ENCODE measurements at regions not wholly inside any gene's neighbourhood (a gene's known extent, or its start where the extent isn't known, plus 50 kb on each side); places are given as distances from the start of the nearest gene placed in this dataset.

DNA sequence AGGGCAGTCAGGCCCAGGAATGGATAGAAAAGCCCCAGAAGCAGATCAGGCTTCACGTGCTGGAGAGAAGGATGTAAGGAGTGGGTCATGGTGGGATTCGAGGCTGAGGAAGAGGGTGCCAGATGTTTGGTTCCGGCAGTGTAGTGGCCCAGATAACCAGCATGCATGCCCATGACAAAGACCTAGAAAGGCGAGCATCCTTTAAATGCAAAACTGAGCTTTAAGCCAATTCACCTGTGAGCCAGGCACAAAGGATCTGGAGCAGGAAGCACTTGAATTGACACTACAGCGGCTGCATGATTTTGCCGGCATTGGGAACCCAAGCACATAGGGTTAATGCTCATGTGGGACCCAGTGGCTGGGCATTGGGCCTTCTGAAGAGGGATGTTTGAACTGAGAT is 185.5 kb downstream of the TRIM29 start:
- Histone ChIP-seq H4K20me1 (ENCODE audit: insufficient read depth, low read length) (no peaks in the 10 kb centered on the region), H2AFZ (ENCODE audit: low read length) (no peak overlapping the region), H3K36me3 (ENCODE audit: insufficient read depth, low read length) (no peaks in the 10 kb centered on the region), H3K4me1 (ENCODE audit: insufficient read depth, low read length, severe bottlenecking) (no peaks in the 10 kb centered on the region), H3K79me2 (ENCODE audit: insufficient read depth, low read length) (no peaks in the 10 kb centered on the region), H3K9me2 (ENCODE audit: low read depth, low read length) (no peaks in the 10 kb centered on the region), H3K4me2 (ENCODE audit: low read length) (no peak overlapping the region), H3K9ac (ENCODE audit: low read length) (no peak overlapping the region), H3K9me3 (ENCODE audit: low read length) (no peaks in the 10 kb centered on the region), H3F3A (ENCODE audit: insufficient read depth, low read length) (no peaks in the 10 kb centered on the region), H3K4me3 (ENCODE audit: low read depth, low read length, poor library complexity, severe bottlenecking) (no peak overlapping the region), H3K27me3 (ENCODE audit: insufficient read depth, low read length) (no peaks in the 10 kb centered on the region), H3K27ac (ENCODE audit: low read depth, low read length, poor library complexity, severe bottlenecking) (no peak overlapping the region)
- TF ChIP-seq, protein P1, sequence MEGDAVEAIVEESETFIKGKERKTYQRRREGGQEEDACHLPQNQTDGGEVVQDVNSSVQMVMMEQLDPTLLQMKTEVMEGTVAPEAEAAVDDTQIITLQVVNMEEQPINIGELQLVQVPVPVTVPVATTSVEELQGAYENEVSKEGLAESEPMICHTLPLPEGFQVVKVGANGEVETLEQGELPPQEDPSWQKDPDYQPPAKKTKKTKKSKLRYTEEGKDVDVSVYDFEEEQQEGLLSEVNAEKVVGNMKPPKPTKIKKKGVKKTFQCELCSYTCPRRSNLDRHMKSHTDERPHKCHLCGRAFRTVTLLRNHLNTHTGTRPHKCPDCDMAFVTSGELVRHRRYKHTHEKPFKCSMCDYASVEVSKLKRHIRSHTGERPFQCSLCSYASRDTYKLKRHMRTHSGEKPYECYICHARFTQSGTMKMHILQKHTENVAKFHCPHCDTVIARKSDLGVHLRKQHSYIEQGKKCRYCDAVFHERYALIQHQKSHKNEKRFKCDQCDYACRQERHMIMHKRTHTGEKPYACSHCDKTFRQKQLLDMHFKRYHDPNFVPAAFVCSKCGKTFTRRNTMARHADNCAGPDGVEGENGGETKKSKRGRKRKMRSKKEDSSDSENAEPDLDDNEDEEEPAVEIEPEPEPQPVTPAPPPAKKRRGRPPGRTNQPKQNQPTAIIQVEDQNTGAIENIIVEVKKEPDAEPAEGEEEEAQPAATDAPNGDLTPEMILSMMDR (IDR thresholded peaks at IDR 0.05; ENCODE audit: low read length): no peak
- TF ChIP-seq EZH2 (IDR thresholded peaks at IDR 0.05; ENCODE audit: borderline replicate concordance, low read length): no peak

DNA sequence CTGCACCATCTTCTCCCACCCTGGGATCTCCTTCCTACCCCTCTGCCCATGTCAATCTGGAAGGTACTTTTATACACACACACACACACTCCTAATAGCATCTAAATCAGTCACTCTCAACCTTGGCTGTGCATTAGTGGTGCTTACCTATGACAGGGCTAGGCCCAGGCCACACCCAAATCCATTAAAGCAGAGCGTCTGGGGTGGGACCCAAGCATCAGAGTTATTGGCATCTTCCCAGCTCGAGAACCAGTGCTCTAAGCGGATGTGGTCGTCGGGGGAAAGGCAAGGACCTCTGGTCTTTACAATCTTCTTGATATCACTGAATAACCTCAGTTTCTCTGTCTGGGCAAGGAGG is 194.6 kb downstream of the TRIM29 start:
- no peak overlapping the region for H3K9ac ChIP-seq (ENCODE audit: low read length)
- no peaks in the 10 kb centered on the region for H4K20me1 ChIP-seq (ENCODE audit: insufficient read depth, low read length)

DNA sequence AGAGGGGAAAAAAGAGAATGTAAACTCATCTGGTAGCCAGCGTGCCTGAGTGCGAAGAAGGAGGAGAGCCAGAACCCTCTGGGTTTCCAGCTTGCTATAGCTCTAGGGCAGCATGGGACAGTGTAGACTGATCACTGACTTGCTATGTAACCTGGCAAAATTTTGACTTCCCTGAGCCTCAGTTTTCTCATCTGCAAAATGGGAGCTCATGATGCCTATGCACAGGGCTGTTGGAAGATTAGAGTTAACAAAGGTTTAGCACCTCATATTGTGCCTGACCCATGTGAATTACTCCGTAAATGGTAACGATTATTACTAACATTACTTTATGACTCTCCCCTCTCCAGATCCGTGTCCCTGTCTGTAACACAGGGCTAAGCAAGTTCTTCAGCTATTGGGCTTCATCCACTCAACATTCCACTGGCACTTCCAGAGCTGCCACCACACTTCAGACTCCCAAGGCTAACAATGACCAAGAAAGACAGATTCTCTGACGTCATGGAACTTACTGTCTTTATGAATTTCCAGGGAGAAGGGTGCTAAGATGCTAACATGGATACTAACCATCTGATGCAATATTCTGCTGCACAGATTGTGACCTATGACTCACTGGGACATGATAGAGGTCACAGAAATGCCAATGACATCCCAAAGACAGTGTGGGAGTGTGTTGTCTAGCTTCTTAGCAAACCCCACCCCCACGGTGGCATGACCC is 195.2 kb downstream of the TRIM29 start:
- H3K27ac ChIP-seq (ENCODE audit: low read depth, low read length, poor library complexity, severe bottlenecking): no peak overlapping the region
- TF ChIP-seq, protein P1 (IDR thresholded peaks at IDR 0.05; ENCODE audit: low read length): no peak
- TF ChIP-seq EZH2 (IDR thresholded peaks at IDR 0.05; ENCODE audit: borderline replicate concordance, low read length): no peak
- H2AFZ ChIP-seq (ENCODE audit: low read length): no peak overlapping the region

More for the DNA sequence above, 194.6 kb downstream of the TRIM29 start:
- Histone ChIP-seq H2AFZ (ENCODE audit: low read length) (no peak overlapping the region), H3K79me2 (ENCODE audit: insufficient read depth, low read length) (no peaks in the 10 kb centered on the region), H3F3A (ENCODE audit: insufficient read depth, low read length) (no peaks in the 10 kb centered on the region), H3K9me3 (ENCODE audit: low read length) (no peaks in the 10 kb centered on the region), H3K4me3 (ENCODE audit: low read depth, low read length, poor library complexity, severe bottlenecking) (no peak overlapping the region), H3K9me2 (ENCODE audit: low read depth, low read length) (no peaks in the 10 kb centered on the region), H3K4me2 (ENCODE audit: low read length) (no peak overlapping the region), H3K4me1 (ENCODE audit: insufficient read depth, low read length, severe bottlenecking) (no peaks in the 10 kb centered on the region), H3K27ac (ENCODE audit: low read depth, low read length, poor library complexity, severe bottlenecking) (no peak overlapping the region), H3K36me3 (ENCODE audit: insufficient read depth, low read length) (no peaks in the 10 kb centered on the region), H3K27me3 (ENCODE audit: insufficient read depth, low read length) (no peaks in the 10 kb centered on the region)
- TF ChIP-seq EZH2 (IDR thresholded peaks at IDR 0.05; ENCODE audit: borderline replicate concordance, low read length): no peak
- TF ChIP-seq, protein P1 (IDR thresholded peaks at IDR 0.05; ENCODE audit: low read length): no peak

More for the DNA sequence above, 195.2 kb downstream of the TRIM29 start:
- Histone ChIP-seq H3K9ac (ENCODE audit: low read length) (no peak overlapping the region), H3K9me3 (ENCODE audit: low read length) (no peaks in the 10 kb centered on the region), H3K9me2 (ENCODE audit: low read depth, low read length) (no peaks in the 10 kb centered on the region), H3K36me3 (ENCODE audit: insufficient read depth, low read length) (no peaks in the 10 kb centered on the region), H3K4me3 (ENCODE audit: low read depth, low read length, poor library complexity, severe bottlenecking) (no peak overlapping the region), H3K27me3 (ENCODE audit: insufficient read depth, low read length) (no peaks in the 10 kb centered on the region), H3K79me2 (ENCODE audit: insufficient read depth, low read length) (no peaks in the 10 kb centered on the region), H3K4me1 (ENCODE audit: insufficient read depth, low read length, severe bottlenecking) (no peaks in the 10 kb centered on the region), H3K4me2 (ENCODE audit: low read length) (no peak overlapping the region), H4K20me1 (ENCODE audit: insufficient read depth, low read length) (no peaks in the 10 kb centered on the region), H3F3A (ENCODE audit: insufficient read depth, low read length) (no peaks in the 10 kb centered on the region)

Data from OCI-LY1 (cell line).